Hepatocyte (in vitro differentiated cells): ENCODE measurements at regions not wholly inside any gene's neighbourhood (a gene's known extent, or its start where the extent isn't known, plus 50 kb on each side); places are given as distances from the start of the nearest gene placed in this dataset.

Source experiments
- DNase-seq: peaks from one replicate; pipeline ENCODE4 v3.0.0-alpha.2; 2016; ENCODE audit warnings: low spot score
- H2AFZ ChIP-seq: fragments of 200-600 bp; sonication (generic); 2 replicates; pipeline ENCODE4 v1.6.0; 2016; ENCODE audit warnings: antibody characterized with exemption, mild to moderate bottlenecking
- H3K27ac ChIP-seq: fragments of 200-600 bp; sonication (generic); 2 replicates; pipeline ENCODE4 v1.5.1; 2016; ENCODE audit warnings: mild to moderate bottlenecking
- H3K27me3 ChIP-seq: fragments of 200-600 bp; sonication (generic); 2 replicates; pipeline ENCODE4 v1.6.1; 2016
- H3K36me3 ChIP-seq: fragments of 200-600 bp; sonication (generic); replicated peaks from 2 replicates; pipeline ENCODE4 v1.5.1; 2016; ENCODE audit warnings: low read depth; ENCODE audit not compliant: insufficient read depth
- H3K4me1 ChIP-seq: fragments of 200-600 bp; sonication (generic); 2 replicates; pipeline ENCODE4 v1.5.1; 2016; ENCODE audit warnings: mild to moderate bottlenecking, moderate library complexity; ENCODE audit not compliant: insufficient read depth
- H3K4me2 ChIP-seq: fragments of 200-600 bp; sonication (generic); 2 replicates; pipeline ENCODE4 v1.6.0; 2016
- H3K4me3 ChIP-seq: fragments of 200-600 bp; sonication (generic); 2 replicates; pipeline ENCODE4 v1.5.1; 2016; ENCODE audit warnings: mild to moderate bottlenecking
- H3K79me2 ChIP-seq: fragments of 200-600 bp; sonication (generic); 2 replicates; pipeline ENCODE4 v1.6.0; 2017; ENCODE audit warnings: mild to moderate bottlenecking
- H3K9me2 ChIP-seq: fragments of 200-600 bp; sonication (generic); replicated peaks from 2 replicates; pipeline ENCODE4 v1.6.0; 2017; ENCODE audit warnings: mild to moderate bottlenecking; ENCODE audit not compliant: insufficient read depth
- H3K9me3 ChIP-seq: fragments of 200-600 bp; sonication (generic); 2 replicates; pipeline ENCODE4 v1.5.1; 2016; ENCODE audit warnings: low read depth, mild to moderate bottlenecking
- H4K20me1 ChIP-seq: fragments of 200-600 bp; sonication (generic); 2 replicates; pipeline ENCODE4 v1.6.0; 2016; ENCODE audit warnings: mild to moderate bottlenecking; ENCODE audit not compliant: insufficient read depth, poor library complexity, severe bottlenecking
- EZH2 ChIP-seq: fragments of 200-600 bp; sonication (generic); IDR thresholded peaks from 2 replicates; pipeline ENCODE4 v1.6.1; 2016; ENCODE audit warnings: antibody characterized with exemption, mild to moderate bottlenecking, borderline replicate concordance
- EZH2phosphoT487 ChIP-seq: fragments of 200-600 bp; sonication (generic); IDR thresholded peaks from one replicate; pipeline ENCODE4 v1.6.1; 2018; ENCODE audit warnings: antibody characterized with exemption, mild to moderate bottlenecking, low read depth, moderate library complexity; ENCODE audit not compliant: unreplicated experiment, severe bottlenecking
- WGBS: methylation state at CpG from one replicate; pipeline ENCODE4 v1.1.6; 2016; ENCODE audit warnings: low lambda C conversion rate; ENCODE audit errors: missing lambda C conversion rate; 5-methylcytosine and 5-hydroxymethylcytosine counted together
- TF ChIP-seq, protein P1 (sequence below): fragments of 200-600 bp; sonication (generic); IDR thresholded peaks from 2 replicates; pipeline ENCODE4 v1.5.1; 2016; ENCODE audit warnings: antibody characterized with exemption, mild to moderate bottlenecking; ENCODE audit not compliant: poor library complexity

GRCh38 chr11:134524896-134525845 is 113.1 kb upstream of the B3GAT1 start:
- WGBS, result 93% methylated on average over 28 of the region's 28 CpGs
- TF ChIP-seq, protein P1, sequence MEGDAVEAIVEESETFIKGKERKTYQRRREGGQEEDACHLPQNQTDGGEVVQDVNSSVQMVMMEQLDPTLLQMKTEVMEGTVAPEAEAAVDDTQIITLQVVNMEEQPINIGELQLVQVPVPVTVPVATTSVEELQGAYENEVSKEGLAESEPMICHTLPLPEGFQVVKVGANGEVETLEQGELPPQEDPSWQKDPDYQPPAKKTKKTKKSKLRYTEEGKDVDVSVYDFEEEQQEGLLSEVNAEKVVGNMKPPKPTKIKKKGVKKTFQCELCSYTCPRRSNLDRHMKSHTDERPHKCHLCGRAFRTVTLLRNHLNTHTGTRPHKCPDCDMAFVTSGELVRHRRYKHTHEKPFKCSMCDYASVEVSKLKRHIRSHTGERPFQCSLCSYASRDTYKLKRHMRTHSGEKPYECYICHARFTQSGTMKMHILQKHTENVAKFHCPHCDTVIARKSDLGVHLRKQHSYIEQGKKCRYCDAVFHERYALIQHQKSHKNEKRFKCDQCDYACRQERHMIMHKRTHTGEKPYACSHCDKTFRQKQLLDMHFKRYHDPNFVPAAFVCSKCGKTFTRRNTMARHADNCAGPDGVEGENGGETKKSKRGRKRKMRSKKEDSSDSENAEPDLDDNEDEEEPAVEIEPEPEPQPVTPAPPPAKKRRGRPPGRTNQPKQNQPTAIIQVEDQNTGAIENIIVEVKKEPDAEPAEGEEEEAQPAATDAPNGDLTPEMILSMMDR, result no peak
- TF ChIP-seq EZH2, result no peak
- no peak for TF ChIP-seq EZH2phosphoT487
- H2AFZ ChIP-seq, result no peak overlapping the region

DNA sequence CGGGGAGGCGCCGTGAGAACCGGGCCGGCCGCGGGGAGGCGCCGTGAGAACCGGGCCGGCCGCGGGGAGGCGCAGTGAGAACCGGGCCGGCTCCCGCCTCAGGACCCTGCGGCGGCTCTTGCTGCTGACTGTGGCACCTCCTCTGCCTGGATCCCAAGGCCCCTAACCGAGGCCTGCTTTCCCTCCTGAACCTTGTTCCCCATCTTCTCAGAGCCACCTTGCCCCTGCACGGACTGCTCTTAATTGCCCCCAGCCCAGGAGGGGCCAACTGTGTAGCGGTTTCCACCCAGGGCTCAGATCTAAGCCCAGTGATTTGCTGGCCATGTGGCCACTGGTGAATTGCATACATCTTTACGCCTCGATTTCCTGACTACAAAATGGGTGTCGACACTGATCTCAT is 112.2 kb upstream of the B3GAT1 start:
- no peaks in the 10 kb centered on the region for H4K20me1 ChIP-seq
- H3K27me3 ChIP-seq, result no peaks in the 10 kb centered on the region
- H3K4me3 ChIP-seq, result no peak overlapping the region
- no peaks in the 10 kb centered on the region for H3K9me3 ChIP-seq
- no peak for DNase-seq
- H3K36me3 ChIP-seq, result no peaks in the 10 kb centered on the region
- 95% methylated on average over 7 of the region's 25 CpGs for WGBS
- H3K9me2 ChIP-seq, result no peaks in the 10 kb centered on the region
- H2AFZ ChIP-seq, result no peak overlapping the region
- TF ChIP-seq EZH2phosphoT487 (no peak), EZH2 (no peak)
- TF ChIP-seq, protein P1, result no peak
- no peaks in the 10 kb centered on the region for H3K79me2 ChIP-seq
- H3K27ac ChIP-seq, result no peak overlapping the region
- H3K4me1 ChIP-seq, result no peaks in the 10 kb centered on the region
- no peak overlapping the region for H3K4me2 ChIP-seq

More at GRCh38 chr11:134524896-134525845, 113.1 kb upstream of the B3GAT1 start:
- no peaks in the 10 kb centered on the region for H3K4me1 ChIP-seq
- no peaks in the 10 kb centered on the region for H3K9me2 ChIP-seq
- H3K4me3 ChIP-seq, result no peak overlapping the region
- H3K9me3 ChIP-seq, result no peaks in the 10 kb centered on the region
- H4K20me1 ChIP-seq, result no peaks in the 10 kb centered on the region
- no peaks in the 10 kb centered on the region for H3K79me2 ChIP-seq
- H3K27ac ChIP-seq, result no peak overlapping the region
- no peaks in the 10 kb centered on the region for H3K36me3 ChIP-seq
- H3K27me3 ChIP-seq, result no peaks in the 10 kb centered on the region
- H3K4me2 ChIP-seq, result no peak overlapping the region
- no peak for DNase-seq

GRCh38 chr11:134522782-134523570 is 110.9 kb upstream of the B3GAT1 start:
- no peak overlapping the region for H3K4me2 ChIP-seq
- WGBS, result 63% methylated on average over 12 of the region's 33 CpGs
- no peaks in the 10 kb centered on the region for H3K9me3 ChIP-seq
- no peaks in the 10 kb centered on the region for H3K36me3 ChIP-seq
- H3K4me1 ChIP-seq, result no peaks in the 10 kb centered on the region
- H3K9me2 ChIP-seq, result no peaks in the 10 kb centered on the region
- no peak overlapping the region for H3K27ac ChIP-seq
- no peak overlapping the region for H3K4me3 ChIP-seq
- H4K20me1 ChIP-seq, result no peaks in the 10 kb centered on the region
- no peak overlapping the region for H2AFZ ChIP-seq
- TF ChIP-seq EZH2 (no peak), EZH2phosphoT487 (no peak)
- TF ChIP-seq, protein P1, result no peak
- no peaks in the 10 kb centered on the region for H3K27me3 ChIP-seq
- no peak for DNase-seq
- no peaks in the 10 kb centered on the region for H3K79me2 ChIP-seq
